K562 (cell line): ENCODE measurements at regions not wholly inside any gene's neighbourhood (a gene's known extent, or its start where the extent isn't known, plus 50 kb on each side); places are given as distances from the start of the nearest gene placed in this dataset.
"Not testable (repeated sequence)": the region's sequence is repeated elsewhere in the genome, so short reads cannot be mapped to it uniquely, and the experiment has no call there.

Source experiments
- NFRKB ChIP-seq: fragments of 450-650 bp; IDR thresholded peaks from 2 replicates; pipeline ENCODE4 v1.6.1; 2016; ENCODE audit warnings: low read depth
- ZNF75A ChIP-seq: fragments of 450-650 bp; formaldehyde crosslinking; IDR thresholded peaks from 2 replicates; pipeline ENCODE4 v1.4.0; 2020; ENCODE audit warnings: mild to moderate bottlenecking
- TF ChIP-seq, protein P1 (sequence below), 3 experiments: IDR thresholded peaks in 2 of 3; conservative IDR thresholded peaks in 1 of 3; 2 replicates each; pipeline ENCODE4 v1.5.1; 2011 to 2012; ENCODE audit warnings: low read length in 3 of 3, mild to moderate bottlenecking in 3 of 3, control low read depth in 2 of 3, improper control_type of control experiment in 1 of 3, inconsistent platforms in 1 of 3, low read depth in 1 of 3, mixed read lengths in 1 of 3, moderate library complexity in 1 of 3; ENCODE audit not compliant: insufficient read depth in 2 of 3

DNA sequence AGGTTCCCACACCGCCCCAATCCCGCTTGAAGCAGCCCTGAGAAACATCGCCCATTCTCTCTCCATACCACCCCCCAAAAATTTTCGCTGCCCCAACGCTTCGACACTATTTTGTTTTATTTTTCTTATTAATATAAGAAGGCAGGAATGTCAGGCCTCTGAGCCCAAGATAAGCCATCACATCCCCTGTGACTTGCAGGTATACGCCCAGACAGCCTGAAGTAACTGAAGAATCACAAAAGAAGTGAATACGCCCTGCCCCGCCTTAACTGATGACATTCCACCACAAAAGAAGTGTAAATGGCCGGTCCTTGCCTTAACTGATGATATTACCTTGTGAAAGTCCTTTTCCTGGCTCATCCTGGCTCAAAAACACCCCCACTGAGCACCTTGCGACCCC is 463.9 kb downstream of the AJAP1 start:
- TF ChIP-seq, protein P1, sequence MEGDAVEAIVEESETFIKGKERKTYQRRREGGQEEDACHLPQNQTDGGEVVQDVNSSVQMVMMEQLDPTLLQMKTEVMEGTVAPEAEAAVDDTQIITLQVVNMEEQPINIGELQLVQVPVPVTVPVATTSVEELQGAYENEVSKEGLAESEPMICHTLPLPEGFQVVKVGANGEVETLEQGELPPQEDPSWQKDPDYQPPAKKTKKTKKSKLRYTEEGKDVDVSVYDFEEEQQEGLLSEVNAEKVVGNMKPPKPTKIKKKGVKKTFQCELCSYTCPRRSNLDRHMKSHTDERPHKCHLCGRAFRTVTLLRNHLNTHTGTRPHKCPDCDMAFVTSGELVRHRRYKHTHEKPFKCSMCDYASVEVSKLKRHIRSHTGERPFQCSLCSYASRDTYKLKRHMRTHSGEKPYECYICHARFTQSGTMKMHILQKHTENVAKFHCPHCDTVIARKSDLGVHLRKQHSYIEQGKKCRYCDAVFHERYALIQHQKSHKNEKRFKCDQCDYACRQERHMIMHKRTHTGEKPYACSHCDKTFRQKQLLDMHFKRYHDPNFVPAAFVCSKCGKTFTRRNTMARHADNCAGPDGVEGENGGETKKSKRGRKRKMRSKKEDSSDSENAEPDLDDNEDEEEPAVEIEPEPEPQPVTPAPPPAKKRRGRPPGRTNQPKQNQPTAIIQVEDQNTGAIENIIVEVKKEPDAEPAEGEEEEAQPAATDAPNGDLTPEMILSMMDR (IDR thresholded peaks at IDR 0.05 in 2 of 3, conservative IDR thresholded peaks at IDR 0.05 in 1 of 3; ENCODE audit: insufficient read depth in 2 of 3, low read depth in 1 of 3, low read length in 3 of 3): not testable (repeated sequence)
- not testable (repeated sequence) for TF ChIP-seq NFRKB; ZNF75A (CRISPR knock-in tag)
